Tongue (tissue), 1 donor: ENCODE measurements at regions not wholly inside any gene's neighbourhood (a gene's known extent, or its start where the extent isn't known, plus 50 kb on each side); places are given as distances from the start of the nearest gene placed in this dataset.
"Not testable (repeated sequence)": the region's sequence is repeated elsewhere in the genome, so short reads cannot be mapped to it uniquely, and the experiment has no call there.

Source experiments
- DNase-seq: peaks from one replicate; pipeline ENCODE4 v3.0.0-alpha.2; 2015

DNA sequence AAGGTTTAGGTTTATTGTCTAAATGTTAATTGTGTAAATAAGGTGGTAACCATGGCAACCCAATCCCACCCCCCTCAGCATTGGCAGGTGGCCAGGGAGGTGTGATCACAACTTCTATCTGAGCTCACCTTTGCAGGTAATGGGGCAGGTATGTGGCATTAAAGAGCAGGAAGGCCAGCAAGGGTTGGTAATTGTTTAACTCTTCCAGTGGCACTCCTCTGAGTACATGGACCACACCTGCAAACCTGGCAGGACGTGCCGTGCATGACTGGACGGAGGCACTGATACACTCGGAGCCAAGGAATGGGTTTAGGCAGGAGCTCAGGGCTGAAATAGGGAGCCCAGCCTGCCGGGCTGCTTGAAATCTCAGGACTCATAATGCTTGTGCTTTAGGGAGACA lies 107.0 kb upstream of the BMP2 start:
- DNase-seq = no peak

DNA sequence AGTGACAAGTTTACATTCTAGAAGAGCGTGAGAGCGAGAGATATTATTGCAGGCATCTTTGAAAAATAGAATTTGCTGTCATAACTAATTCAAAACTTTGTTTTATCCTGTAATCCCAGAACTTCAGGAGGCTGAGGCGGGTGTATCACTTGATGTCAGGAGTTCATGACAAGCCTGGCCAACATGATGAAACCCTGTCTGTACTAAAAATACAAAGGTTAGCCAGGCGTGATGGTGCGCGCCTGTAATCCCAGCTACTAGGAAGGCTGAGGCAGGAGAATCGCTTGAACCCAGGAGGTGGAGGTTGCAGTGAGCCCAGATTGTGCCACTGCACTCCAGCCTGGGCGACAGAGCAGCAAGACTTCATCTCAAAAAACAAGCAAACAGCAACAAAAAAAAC lies 108.6 kb upstream of the BMP2 start:
- not testable (repeated sequence) for DNase-seq

DNA sequence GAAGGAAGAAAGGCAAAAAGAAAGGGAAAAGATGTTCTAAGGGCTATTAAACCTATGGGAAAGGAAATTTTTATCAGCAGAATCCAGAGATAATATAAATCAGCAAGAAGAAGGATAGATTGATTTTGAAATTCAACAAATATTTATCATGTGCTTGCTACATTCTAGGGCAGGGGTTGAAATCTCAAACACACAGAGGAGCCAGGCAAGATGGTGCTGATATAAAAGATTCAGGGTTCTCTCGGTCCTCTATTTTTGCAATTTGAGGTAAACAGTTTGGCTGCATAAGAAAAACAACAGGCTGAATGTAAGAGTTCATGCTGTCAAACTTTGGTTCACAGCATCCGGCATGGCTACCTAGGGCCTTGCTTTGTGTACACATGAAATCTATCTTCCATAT lies 109.6 kb upstream of the BMP2 start:
- DNase-seq = no peak

DNA sequence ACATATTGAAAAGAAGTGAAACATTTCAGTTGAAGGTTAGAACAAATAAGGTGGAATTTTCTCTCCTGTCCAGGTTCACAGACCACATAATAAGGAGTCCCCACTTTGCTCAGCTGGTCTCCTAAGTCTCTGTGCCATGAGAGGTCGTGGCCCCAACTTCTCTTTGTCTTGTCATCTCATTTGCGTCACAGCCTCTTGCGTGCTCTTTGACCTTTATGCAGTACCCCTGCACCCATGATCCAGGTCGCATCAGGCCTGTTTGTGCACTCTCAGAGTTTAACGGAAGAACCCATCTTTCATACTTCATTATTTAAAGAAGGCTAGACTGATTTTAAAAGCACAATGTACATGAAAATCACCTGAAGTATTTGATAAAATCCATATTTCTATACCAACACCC lies 110.4 kb upstream of the BMP2 start:
- DNase-seq = no peak

DNA sequence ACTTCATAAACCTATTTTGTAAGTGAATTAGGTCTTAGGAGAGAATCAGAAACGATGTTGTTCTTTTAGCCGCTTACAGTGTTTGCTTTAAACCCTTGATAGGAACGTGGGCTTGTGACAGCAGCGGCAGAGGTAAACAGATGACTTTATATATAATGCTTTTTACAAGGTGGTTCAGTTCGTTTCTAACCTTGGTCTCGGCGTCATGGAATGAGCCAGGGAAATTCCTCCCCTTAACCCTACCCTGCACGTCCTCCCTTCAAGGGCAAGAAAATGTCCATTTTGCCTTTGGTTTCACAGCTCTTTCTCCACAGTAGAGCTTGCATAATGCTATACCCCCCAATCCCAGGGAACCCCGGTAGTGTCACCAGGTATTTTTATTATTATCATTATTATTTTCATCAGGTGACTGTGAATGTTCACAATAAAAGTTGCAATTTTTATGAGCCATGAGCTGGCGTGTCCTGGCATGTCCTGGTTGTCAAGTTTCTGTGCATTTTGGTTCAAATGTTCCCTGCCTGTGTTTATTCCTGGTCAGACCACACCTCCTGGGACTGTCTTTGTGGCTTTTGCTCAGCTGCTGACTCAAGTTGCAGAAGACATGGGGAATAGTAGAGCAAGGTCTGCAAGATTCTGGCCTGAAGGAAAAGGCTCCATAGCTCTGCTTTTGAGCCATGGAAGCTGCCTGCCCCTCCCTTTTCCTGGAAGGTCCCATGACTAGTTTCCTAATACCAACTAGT lies 112.8 kb upstream of the BMP2 start:
- DNase-seq = no peak

DNA sequence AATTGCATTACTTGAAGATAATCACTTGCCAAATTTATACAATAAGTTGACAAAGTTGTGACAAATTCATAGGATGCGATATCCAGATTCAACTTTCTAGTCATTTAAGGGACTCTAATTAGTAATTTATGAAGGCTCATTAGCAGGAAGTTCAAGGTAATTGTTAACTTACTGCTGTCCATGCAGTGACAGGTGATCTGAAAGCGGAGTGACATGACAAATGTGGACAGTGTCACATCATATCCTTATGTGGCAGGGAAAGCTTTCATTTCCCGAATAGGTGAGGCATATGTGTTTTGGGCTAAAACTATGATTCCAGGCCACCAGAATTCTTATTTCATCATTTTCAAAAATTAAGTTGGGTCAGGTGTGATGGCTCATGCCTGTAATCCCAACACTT lies 115.9 kb upstream of the BMP2 start:
- DNase-seq = no peak

DNA sequence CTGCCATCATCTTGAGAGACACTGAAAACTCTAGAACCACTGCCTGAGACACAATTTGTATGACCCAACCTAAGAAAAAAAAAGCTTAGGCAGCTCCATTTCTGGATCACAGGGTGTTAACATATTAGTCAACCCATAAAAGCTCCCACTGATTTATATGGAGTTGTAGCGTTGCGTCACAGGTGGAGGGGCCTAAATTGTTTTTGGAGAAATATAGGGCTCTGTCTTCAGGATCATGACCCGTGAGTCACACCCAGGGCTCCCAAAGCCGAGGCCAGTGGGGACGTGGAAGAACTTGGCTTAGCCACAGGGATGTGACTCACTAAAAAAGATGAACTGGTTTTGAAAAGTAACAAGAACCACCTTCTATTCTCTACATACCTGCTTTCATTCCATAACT lies 116.5 kb upstream of the BMP2 start:
- DNase-seq = no peak

DNA sequence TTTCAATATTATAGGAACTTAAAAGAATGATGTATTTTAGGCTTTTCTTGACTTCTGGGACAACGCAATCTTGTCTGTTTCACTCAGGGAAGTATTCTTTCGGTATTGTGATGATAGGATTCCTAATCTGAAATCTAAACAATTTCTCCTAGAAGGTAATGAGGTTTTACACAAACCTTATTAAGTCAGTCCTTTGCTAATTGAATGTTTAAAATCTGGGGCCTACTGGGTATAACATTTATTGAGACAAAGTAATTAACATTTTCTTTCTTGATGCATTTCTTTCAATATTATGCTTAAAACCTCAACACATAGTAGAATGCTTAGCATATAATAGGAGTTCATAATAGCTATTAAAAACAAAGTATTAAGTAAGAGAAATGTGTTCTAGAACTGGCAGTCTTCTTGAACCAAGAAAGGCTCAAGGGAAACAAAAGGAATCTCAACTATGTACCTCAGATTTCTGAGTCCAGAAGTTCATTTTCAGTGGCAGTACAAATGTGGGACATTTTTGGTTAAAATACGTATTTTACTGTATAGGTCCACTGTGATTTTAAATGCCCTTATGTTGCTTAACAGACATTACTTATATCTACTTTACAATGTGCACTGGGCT lies 121.4 kb upstream of the BMP2 start:
- DNase-seq = no peak

DNA sequence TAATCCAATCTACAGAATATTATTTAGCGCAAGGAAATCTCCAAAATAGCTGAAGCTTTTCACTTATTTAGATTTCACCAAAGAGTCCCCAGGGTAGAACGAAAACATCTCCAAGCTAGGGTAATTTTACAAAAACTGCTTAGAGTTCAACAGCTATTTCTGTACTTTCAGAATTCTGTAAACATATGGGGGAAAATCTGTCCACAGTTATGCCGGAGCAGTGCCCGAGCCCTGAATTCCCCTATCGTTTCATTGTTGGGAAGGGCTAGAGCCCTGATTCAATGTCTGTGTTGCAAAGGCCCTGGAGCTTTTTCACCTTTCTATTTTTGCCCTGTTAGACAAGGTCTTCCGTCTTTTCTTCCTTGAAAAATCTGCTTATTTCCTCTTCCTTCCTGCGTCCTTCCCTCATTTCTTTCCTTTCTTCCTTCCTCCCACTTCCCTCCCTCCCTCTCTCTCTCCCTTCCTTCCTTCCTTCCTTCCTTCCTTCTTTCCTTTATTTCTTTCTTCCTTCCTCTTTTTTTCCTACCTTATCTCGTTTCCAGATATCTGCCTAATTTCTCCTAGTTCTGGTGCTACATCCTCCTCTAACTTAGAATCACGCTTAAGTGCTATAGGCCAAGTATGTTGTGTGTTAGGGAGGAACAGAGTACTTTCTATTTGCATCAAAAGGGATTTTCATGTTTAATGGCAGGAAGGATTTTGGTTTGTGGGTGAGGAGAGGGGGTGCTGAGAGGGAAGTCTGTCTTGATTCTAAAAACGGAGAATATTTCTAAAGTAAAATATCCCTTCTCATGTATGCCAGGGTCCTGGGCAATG lies 122.5 kb upstream of the BMP2 start:
- DNase-seq = no peak

DNA sequence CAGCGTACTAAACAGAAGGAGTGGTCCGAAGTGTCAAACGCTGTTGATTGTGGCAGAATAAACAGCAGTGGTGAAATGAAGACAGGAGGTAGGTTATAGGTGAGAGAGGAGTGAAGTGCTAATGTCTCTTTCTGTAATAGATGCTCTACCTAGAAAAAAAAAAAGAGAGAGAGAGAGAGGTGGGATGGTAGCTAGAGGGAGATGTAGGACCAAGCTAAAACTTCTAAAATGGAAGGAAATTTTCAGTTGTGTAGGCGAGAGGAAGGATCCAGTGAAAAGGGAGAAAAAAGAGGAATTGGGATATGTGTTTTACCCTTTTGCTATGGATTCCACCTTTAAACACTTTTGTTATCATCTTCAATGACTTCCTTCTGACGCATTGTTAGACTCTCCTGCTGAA lies 126.5 kb upstream of the BMP2 start:
- DNase-seq = no peak

DNA sequence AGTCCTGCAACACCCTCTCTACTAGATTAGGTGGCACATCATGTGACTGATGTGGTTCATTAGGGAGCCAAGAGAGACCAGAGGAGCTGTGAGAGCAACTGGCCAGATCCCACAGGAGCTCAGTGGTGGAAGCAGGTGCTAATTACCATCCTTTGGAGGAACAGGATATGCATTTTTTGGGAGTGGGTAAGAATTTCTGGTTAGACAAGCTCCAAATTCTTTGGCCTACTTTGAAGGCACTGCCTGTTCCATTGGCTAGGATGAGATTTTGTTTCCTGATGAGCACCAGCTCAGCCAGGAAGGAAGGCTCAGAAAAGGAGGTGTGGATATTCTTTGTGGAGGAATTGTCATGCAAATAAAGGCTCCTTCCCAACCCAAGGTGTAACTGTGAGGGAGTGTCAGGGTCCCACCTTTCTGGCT lies 130.3 kb upstream of the BMP2 start:
- DNase-seq = no peak

DNA sequence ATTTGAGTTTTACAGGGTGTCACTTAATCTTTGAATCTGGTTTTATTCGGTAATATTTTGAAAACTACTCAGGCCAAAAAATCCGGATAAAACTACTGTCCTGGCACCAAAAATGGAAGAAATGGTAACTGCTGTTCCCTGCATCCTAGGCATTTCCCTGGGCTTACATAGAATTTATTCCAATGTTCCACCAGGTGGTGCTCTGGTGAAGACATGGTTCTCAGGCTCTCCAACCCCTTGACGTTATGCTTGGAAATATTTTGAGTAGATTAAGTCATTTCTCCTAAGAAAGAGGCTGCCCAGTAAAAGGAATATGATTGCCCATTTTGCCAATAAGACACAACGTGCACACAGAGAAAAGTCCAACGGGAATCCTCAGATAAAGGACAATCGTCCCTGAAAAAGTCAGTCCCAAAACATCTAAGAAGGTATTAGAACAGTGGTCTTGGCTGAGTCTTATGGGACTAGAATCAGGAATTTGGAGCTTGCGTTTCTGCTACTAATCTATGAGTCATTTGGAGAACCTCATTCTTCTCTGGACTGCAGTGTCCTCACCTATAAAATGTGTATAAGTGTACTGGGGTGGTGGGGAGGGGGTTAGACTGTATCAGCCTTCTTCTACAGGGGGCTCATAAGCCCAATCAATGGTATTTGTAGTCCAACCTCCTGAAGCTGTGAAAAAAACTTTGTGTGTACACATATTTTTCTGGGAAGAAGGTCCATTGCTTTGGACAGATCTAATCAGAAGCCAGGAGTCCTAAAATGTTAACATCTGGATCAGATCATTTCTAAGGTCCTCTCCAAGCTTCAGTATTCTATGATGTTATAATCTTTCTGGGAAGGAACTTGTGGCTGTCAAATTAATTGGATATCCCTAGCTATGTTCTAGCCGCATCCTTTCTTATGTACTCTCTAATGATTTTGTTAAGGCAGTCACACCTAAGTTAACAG lies 131.0 kb upstream of the BMP2 start:
- DNase-seq = peak; percentile 68

DNA sequence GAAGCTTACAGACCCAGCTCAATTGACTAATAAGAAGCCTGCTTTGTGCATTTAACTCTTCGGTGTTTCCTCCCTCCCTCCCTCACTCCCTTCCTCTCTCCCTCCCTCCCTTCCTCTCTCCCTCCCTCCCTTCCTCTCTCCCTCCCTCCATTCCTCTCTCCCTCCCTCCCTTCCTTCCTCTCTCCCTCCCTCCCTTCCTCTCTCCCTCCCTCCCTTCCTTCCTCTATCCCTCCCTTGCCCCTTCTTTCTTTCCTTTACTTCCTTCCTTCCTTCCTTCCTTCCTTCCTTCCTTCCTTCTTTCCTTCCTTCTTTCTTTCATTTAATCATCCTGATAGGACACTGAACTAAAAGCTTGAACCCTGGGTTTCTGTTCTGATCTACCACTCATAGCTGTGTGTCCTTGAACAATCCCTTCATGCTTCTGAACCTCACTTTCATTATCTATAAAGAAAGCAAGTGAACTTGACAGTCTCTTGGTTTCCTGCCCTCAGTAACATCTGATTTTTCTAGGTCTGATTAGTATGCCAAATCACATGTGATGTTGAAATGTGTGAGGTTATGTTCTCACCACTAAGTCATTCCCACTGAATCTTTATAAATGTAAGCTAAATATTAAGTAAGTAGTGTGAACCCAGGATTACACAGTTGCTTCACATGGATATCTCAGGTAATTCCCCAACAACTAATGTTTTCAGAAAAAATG lies 132.3 kb upstream of the BMP2 start:
- DNase-seq = no peak

DNA sequence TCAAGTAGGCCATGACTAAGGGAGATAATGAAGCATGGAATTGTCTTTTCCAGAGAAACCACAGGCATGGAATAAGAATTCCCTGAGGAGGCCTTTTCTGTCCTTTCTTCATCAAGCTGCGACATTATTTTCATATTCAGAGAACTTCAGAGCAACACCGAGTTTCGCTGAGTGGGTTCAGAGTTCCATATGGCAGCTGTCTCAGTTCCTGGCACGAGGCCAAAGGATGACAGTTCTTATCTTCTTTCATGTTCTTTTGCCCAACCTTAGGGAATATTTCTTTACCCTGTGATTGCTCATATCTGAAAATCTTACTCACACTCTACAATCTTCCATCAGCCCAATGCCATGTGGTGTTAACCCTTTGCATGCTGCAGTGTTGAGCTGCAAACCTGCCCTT lies 135.3 kb upstream of the BMP2 start:
- peak; percentile 89 for DNase-seq

DNA sequence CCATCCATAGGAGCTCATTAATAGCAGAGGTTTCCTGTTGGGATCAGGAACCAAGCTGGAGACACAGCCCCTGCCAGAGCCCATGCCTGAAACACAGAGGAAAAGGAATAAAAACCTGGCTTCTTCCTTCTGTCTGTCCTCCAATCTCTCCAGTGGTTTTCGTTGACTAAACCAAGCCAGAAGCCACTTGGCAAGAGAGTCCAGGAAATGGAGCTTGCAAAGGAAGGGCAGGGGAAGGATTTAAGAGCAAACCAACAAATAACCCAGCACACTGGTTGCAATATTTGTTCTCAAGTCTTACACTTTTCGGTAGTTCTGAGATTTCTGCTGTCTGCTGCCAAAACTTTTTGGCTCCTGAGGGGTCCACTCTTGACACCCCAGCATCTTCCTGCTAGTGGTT lies 137.0 kb upstream of the BMP2 start:
- DNase-seq = no peak

DNA sequence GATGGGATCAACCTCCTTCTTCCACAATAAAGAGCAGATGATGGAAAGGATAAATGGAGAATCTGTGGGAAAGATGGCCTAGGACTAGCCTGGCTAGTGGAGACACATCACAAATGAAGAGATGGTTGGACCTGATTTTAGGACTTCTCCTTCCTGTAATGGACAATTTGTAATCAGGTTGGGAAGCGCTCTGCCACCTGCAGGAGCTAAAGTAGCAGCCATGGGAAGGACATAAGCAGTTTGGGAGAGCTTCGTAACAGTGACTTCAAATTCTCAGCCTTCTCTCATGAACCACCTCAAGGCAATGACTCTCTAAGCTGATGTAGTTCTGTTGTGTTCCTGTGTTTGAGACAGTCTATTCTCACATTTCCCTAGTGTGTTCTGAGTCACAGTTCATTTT lies 137.9 kb upstream of the BMP2 start:
- no peak for DNase-seq

DNA sequence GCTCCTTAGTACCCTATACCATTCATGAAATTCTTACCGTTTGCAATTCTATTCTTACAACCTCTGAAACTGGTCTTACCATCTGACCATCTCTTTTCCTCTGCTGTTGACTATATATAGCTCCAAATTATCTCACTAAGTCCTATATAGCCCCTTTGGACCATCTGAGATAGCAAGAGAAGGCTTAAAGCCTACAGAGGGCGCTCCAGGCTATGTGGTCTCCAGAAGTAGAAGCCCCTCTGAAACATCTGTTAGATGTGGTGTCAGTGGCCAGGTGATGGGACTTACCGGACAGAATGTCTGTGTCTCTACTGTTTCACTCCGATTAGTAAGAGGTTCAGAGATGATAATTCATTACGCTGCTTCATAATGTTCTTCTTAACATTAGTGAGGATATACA lies 140.7 kb upstream of the BMP2 start:
- no peak for DNase-seq

DNA sequence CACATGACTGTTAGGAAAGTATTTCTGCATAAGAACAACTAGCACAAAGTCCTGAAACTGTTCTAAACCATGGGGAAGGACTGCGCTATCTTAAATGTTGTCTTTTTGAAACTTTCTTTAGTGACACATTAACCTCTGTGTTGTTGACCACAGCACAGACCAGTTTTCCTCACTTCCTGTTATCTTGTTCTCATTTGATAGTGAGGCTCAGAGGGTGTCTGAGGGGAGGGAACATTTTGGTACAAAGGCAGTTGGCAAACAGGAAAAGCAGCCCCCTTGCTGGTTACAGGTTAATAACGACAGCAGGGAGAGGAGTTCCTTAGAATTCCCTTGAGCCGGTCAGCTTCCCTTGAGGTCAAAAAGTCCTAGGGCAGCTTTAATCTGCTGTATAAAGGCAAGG lies 143.5 kb upstream of the BMP2 start:
- no peak for DNase-seq

DNA sequence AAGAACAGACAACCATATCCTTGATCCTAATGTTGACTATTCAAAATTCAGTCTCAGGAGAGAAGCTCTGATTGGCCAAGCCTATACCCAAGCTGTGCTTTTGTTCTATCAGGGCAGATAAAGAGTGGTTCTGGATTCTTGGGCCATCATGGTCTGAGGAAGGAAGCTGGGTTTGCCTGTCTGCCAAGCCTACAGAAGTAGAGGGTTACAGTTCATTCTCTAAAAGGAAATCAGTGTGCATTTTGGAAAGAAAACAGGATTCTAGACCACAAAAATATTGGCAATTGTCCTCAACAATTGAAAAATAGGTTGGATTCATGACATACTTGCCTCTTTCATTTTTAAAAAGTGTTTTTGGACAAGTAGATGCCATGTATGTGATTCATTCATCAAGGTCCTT lies 145.4 kb upstream of the BMP2 start:
- DNase-seq = no peak

DNA sequence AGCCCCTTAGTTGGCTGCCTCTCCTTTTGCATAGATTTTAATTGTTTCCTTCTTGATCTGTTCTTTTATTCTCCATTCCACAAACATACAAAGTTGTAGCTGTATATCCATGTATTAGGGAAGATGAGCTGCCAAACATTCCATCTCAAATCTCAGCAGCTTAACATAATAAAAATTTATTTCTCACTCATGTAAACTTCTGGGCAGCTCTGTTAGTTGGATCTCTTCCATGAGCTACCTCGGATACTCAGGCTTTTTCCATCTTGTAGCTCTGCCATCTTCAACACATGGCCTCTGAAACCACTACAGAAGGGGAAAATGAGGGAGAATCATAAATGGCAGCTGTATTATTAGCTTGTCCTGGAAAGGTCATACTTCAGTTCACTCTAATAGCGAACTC lies 149.4 kb upstream of the BMP2 start:
- peak; percentile 25 for DNase-seq

DNA sequence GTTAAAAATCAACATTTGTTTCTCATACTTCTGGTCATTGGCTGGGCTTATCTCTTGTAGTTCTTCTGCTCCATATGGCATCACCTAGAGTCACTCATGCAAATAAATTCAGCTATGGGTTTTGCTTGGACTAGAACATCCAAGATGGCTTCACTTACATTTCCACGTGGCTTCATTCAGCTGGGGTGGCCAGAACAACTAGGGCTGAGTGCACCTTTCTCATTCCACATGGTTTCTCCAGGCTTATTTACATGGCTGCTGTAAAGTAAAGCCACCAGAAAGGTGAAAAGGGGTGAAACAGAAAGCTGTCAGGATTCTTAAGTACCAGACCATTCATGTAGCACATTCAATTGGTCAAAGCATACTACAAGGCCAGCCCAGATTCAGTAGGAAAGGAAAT lies 151.1 kb upstream of the BMP2 start:
- DNase-seq = no peak

DNA sequence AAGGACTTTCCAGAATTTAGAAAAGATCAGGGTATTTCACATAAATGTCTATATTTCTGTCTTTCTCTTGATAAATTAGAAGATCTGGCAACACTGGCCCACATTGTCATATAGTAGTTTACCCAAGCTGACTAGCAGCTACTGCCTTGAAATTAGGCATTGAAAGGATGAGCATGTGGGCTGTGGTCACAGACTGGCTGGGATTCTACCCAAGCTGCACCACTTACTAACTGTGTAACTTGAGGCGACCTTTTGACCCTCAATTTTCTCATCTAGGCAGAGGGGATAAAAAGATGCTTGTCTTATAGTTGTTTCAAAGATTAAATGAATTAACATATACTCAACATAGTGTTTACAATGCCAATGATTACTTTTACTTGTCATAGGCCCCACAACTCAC lies 152.7 kb upstream of the BMP2 start:
- DNase-seq = no peak
